ENCODE measurements at regions not wholly inside any gene's neighbourhood (a gene's known extent, or its start where the extent isn't known, plus 50 kb on each side); places are given as distances from the start of the nearest gene placed in this dataset.

DNA sequence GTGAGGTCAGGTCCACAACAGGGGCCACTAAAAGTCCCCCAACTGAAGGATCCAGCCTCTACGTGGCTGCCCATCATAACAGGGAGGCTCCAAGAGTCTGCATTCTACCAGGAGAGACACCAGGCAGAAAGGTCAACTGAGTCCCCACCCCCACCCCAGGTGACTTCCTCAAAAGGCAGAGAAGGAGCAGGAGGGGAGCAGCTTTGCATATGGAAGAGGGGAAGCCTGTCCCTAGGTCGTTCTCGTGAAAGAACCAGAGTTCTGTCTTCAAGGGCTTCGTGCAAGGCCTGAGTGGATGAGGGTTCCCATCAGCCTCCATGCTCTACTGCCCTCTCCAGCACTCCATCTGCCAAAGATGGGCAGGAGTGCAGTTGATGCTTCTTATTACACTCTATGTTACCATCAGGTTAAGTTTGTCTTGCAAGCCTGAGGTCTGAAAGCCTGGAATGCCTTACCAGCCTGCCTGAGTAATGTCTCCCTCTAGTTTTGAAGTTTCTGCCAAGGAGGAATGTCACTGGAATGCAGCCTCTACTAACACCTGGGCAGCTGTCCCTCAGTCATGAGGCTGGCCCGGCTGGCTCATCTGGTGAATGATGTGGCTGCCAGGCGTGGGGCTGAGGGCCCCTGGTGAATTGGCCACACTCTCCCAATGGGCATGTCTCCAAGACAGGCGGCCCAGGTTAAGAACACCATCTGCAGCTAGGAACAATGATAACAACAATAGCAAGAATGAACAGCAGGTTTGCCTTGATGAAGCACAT is 54.3 kb upstream of the SMNDC1 start:
- TF ChIP-seq CTCF (conservative IDR thresholded peaks at IDR 0.05; ENCODE audit: low read depth, low read length), result no peak
- no peak for TF ChIP-seq EZH2 (IDR thresholded peaks at IDR 0.05; ENCODE audit: borderline replicate concordance, low read depth, low read length, poor library complexity, severe bottlenecking)

Measured in A673 (cell line).